GM10266 (cell line): ENCODE measurements at regions not wholly inside any gene's neighbourhood (a gene's known extent, or its start where the extent isn't known, plus 50 kb on each side); places are given as distances from the start of the nearest gene placed in this dataset.

Experiments
- DNase-seq: peaks from one replicate; pipeline ENCODE4 v3.0.0; 2012; ENCODE audit errors: extremely low spot score
- CTCF ChIP-seq: IDR thresholded peaks from 2 replicates; pipeline ENCODE4 v1.5.1; 2012; ENCODE audit warnings: mild to moderate bottlenecking, low read depth; ENCODE audit not compliant: control insufficient read depth, insufficient read depth; ENCODE audit errors: missing control alignments

GRCh38 chr15:70197945-70198361 is 100.2 kb upstream of the TLE3 start:
- no peak for DNase-seq
- TF ChIP-seq CTCF: no peak

DNA sequence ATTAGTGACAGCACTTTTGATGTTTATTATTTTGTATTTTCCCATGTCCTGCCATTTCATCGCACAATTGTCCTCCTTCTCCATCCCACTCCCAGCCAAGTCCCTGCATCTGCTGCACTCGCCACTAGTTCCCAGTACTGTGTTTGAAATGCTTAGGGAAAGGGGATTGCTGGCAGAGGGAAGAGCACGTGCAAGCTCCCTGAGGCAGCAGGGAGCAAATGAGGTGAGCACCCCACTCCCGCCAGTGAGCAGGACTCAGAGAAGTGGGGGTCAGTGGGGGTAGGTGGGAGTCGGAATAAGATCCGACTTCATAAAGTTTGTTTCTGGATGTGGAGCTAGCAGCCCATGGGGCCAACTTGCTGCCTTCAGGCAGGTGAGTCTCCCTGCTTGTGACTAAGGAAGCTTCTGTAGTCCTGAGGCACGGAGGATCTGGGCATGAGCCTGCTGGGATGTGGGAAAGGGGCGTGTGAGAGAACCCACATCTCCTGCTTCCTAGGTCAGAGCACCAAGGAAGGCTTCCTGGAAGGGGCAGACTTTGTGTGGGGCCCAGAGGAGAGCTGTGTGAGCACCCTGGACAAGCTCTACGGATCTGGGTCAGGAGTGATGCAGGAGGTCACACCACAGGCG is 99.7 kb upstream of the TLE3 start:
- no peak for DNase-seq
- TF ChIP-seq CTCF: no peak

DNA sequence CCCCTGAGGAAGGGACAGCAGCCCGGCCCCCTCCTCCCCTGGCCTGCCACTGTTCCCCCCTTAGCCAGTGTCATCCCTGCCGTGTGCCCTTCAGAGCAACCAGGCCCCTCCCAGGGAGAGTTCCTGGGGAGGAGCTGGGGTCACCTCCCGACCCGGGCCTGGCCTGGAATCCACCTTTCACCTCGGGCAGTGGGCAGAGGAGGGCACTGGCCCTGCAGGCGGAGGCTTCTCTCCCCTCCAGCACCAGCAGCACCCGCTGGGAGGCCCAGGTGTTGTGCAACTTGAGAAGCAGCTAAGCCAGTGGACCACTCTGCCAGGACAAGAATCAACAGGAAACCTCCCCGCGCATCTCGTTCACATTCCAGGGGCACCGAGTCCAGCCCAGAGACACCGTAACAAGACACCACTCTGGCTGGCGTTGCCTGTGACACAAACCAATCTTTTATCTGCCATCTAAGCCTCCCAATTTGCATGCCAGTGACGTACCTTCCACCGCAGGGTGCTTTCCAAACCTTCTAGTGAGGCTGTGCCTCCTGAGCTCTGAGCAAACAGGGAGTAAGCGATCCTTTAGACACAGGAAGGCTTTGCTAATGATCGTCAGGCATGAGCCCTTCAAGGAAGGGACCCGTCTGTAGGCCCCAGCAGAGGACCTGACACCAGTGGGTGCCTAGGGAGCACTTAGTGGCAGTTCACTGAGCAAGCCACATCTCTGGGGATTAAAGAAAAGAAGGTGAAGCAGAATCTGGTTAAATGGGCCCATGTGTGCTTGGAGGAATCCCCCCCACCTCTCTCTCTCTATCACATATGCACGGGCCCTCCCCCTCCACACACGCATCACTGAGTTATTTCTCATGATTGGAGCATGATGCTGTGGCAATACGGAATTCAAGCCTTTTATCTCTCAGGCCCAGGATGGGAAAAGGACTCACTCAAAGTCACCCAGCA is 98.9 kb upstream of the TLE3 start:
- no peak for TF ChIP-seq CTCF
- peak; percentile 85 for DNase-seq

GRCh38 chr15:70195587-70196305 is 98.0 kb upstream of the TLE3 start:
- no peak for TF ChIP-seq CTCF

GRCh38 chr15:70195171-70195570 is 97.5 kb upstream of the TLE3 start:
- TF ChIP-seq CTCF: no peak
- no peak for DNase-seq

More at GRCh38 chr15:70195587-70196305, 98.0 kb upstream of the TLE3 start:
- DNase-seq: no peak

GRCh38 chr15:70194266-70194665 is 96.5 kb upstream of the TLE3 start:
- TF ChIP-seq CTCF: no peak

More at GRCh38 chr15:70194266-70194665, 96.5 kb upstream of the TLE3 start:
- DNase-seq: no peak
